Fibroblast of the aortic adventitia (primary cell): ENCODE measurements at regions not wholly inside any gene's neighbourhood (a gene's known extent, or its start where the extent isn't known, plus 50 kb on each side); places are given as distances from the start of the nearest gene placed in this dataset.

Experiments used
- DNase-seq: peaks from one replicate; pipeline ENCODE4 v3.0.0-alpha.2; 2010; ENCODE audit warnings: low read depth
- H3K4me3 ChIP-seq: 2 replicates; pipeline ENCODE4 v1.5.1; 2011; ENCODE audit warnings: low read depth, mild to moderate bottlenecking, control low read depth, low read length, moderate library complexity
- CTCF ChIP-seq: IDR thresholded peaks from 2 replicates; pipeline ENCODE4 v1.5.1; 2011; ENCODE audit warnings: mild to moderate bottlenecking, low read length, control low read depth, inconsistent platforms; ENCODE audit not compliant: insufficient read depth

GRCh38 chr16:80144191-80144590, 396.6 kb upstream of the DYNLRB2 start:
- no peak for TF ChIP-seq CTCF
- no peak for DNase-seq

GRCh38 chr16:80142940-80143339, 397.9 kb upstream of the DYNLRB2 start:
- H3K4me3 ChIP-seq: no peak overlapping the region
- no peak for TF ChIP-seq CTCF
- DNase-seq: no peak

More at GRCh38 chr16:80144191-80144590, 396.6 kb upstream of the DYNLRB2 start:
- H3K4me3 ChIP-seq: no peak overlapping the region

GRCh38 chr16:80142281-80142680, 398.5 kb upstream of the DYNLRB2 start:
- H3K4me3 ChIP-seq: no peak overlapping the region
- no peak for DNase-seq
- no peak for TF ChIP-seq CTCF

GRCh38 chr16:80129791-80130190, 411.0 kb upstream of the DYNLRB2 start:
- DNase-seq: no peak
- no peak overlapping the region for H3K4me3 ChIP-seq
- no peak for TF ChIP-seq CTCF

- no peak for TF ChIP-seq CTCF
- no peak for DNase-seq
- no peak overlapping the region for H3K4me3 ChIP-seq
These were observed 415.1 kb upstream of the DYNLRB2 start for GRCh38 chr16:80125677-80126076.

GRCh38 chr16:80123189-80123588, 417.6 kb upstream of the DYNLRB2 start:
- peak; percentile 33 for DNase-seq
- no peak overlapping the region for H3K4me3 ChIP-seq
- TF ChIP-seq CTCF: no peak

GRCh38 chr16:80122115-80122514, 418.7 kb upstream of the DYNLRB2 start:
- no peak for TF ChIP-seq CTCF
- H3K4me3 ChIP-seq: no peak overlapping the region
- peak; percentile 83 for DNase-seq
